ENCODE measurements at regions not wholly inside any gene's neighbourhood (a gene's known extent, or its start where the extent isn't known, plus 50 kb on each side); places are given as distances from the start of the nearest gene placed in this dataset.

- TF ChIP-seq CTCF (IDR thresholded peaks at IDR 0.05) = no peak
- TF ChIP-seq POLR2AphosphoS5 (IDR thresholded peaks at IDR 0.05; ENCODE audit: insufficient read depth in 1 of 2, low read depth in 1 of 2) = no peak
- TF ChIP-seq POLR2A (IDR thresholded peaks at IDR 0.05) = no peak
Observed at GRCh38 chr3:132230156-132231000, 86.8 kb upstream of the ACP3 start.
